ENCODE measurements at regions not wholly inside any gene's neighbourhood (a gene's known extent, or its start where the extent isn't known, plus 50 kb on each side); places are given as distances from the start of the nearest gene placed in this dataset.

- DNase-seq: no peak
These were observed 137.5 kb upstream of the BACH2 start for GRCh38 chr6:90434094-90434493.

- DNase-seq: no peak
These were observed 136.3 kb upstream of the BACH2 start for GRCh38 chr6:90432937-90433336.

GRCh38 chr6:90432041-90432775, 135.6 kb upstream of the BACH2 start:
- DNase-seq: no peak

- no peak for DNase-seq
These were observed 134.9 kb upstream of the BACH2 start for GRCh38 chr6:90431576-90431975.

- DNase-seq: no peak
These were observed 133.1 kb upstream of the BACH2 start for GRCh38 chr6:90429713-90430112.

GRCh38 chr6:90428514-90428913, 131.9 kb upstream of the BACH2 start:
- no peak for DNase-seq

- no peak for DNase-seq
These were observed 128.6 kb upstream of the BACH2 start for GRCh38 chr6:90425161-90425641.

- DNase-seq: no peak
These were observed 127.9 kb upstream of the BACH2 start for GRCh38 chr6:90424580-90424979.

- no peak for DNase-seq
These were observed 125.0 kb upstream of the BACH2 start for GRCh38 chr6:90421666-90422065.

GRCh38 chr6:90420500-90420899, 123.9 kb upstream of the BACH2 start:
- no peak for DNase-seq

- no peak for DNase-seq
These were observed 120.7 kb upstream of the BACH2 start for GRCh38 chr6:90417385-90417784.

- DNase-seq: no peak
These were observed 119.7 kb upstream of the BACH2 start for GRCh38 chr6:90416322-90416721.

- DNase-seq: no peak
These were observed 118.5 kb upstream of the BACH2 start for GRCh38 chr6:90415178-90415577.

- DNase-seq: no peak
These were observed 117.7 kb upstream of the BACH2 start for GRCh38 chr6:90414352-90414751.

GRCh38 chr6:90413867-90414266, 117.2 kb upstream of the BACH2 start:
- peak; percentile 16 for DNase-seq

- no peak for DNase-seq
These were observed 116.8 kb upstream of the BACH2 start for GRCh38 chr6:90413396-90413795.

GRCh38 chr6:90412538-90413369, 116.1 kb upstream of the BACH2 start:
- DNase-seq: no peak

- peak; percentile 91 for DNase-seq
These were observed 114.7 kb upstream of the BACH2 start for GRCh38 chr6:90411292-90411781.

- no peak for DNase-seq
These were observed 113.1 kb upstream of the BACH2 start for GRCh38 chr6:90409700-90410099.

GRCh38 chr6:90406957-90407356, 110.3 kb upstream of the BACH2 start:
- no peak for DNase-seq

- DNase-seq: no peak
These were observed 109.6 kb upstream of the BACH2 start for GRCh38 chr6:90406142-90406794.

GRCh38 chr6:90403489-90404381, 107.1 kb upstream of the BACH2 start:
- DNase-seq: no peak

Measured in RPMI8226 (cell line).